ENCODE measurements at regions not wholly inside any gene's neighbourhood (a gene's known extent, or its start where the extent isn't known, plus 50 kb on each side); places are given as distances from the start of the nearest gene placed in this dataset.

DNA sequence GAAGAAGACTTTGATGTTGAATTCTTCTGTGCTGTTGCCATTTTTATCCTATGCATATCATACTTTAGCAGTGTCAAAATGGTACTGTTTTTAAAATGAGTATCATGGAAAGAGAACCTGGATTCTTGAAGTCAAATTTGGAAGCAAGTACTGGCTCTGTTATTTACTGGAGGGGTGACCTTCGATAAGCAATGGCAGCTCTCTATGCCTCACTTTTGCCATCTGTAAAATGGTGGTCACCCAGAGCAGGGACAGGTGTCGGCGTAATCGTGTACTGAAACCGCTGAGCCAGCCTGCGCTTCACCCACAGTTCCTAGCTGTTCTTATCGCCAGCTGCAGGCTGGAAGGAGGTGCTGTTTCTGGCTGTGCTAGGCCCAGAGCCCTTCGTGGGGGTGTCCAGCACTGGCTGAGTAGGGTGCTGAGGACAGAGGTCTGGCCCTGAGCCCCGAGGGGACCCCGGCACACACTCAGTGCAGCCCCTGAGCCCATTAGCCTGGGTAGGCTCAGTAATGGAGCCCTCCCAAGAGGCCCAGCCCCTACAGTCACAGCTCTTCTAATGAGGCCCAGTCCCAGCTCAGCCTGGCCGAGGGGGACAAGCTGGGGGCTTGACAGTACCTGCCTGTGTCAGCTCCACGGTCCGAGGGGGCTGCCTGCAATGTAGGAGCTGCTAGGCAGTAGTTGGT, 183.5 kb downstream of the PHETA1 start (continued):
- TF ChIP-seq JAZF1 (CRISPR knock-in tag; IDR thresholded peaks at IDR 0.05): no peak
- no peak for TF ChIP-seq MYBL2 (CRISPR knock-in tag; IDR thresholded peaks at IDR 0.05)
- no peak for TF ChIP-seq ZNF263 (CRISPR knock-in tag; IDR thresholded peaks at IDR 0.05; ENCODE audit: low read depth)
- no peak for TF ChIP-seq ETV6 (CRISPR knock-in tag; IDR thresholded peaks at IDR 0.05)
- TF ChIP-seq ZNF121 (CRISPR knock-in tag; IDR thresholded peaks at IDR 0.05): no peak
- TF ChIP-seq, protein P1, sequence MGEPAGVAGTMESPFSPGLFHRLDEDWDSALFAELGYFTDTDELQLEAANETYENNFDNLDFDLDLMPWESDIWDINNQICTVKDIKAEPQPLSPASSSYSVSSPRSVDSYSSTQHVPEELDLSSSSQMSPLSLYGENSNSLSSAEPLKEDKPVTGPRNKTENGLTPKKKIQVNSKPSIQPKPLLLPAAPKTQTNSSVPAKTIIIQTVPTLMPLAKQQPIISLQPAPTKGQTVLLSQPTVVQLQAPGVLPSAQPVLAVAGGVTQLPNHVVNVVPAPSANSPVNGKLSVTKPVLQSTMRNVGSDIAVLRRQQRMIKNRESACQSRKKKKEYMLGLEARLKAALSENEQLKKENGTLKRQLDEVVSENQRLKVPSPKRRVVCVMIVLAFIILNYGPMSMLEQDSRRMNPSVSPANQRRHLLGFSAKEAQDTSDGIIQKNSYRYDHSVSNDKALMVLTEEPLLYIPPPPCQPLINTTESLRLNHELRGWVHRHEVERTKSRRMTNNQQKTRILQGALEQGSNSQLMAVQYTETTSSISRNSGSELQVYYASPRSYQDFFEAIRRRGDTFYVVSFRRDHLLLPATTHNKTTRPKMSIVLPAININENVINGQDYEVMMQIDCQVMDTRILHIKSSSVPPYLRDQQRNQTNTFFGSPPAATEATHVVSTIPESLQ (CRISPR knock-in tag; IDR thresholded peaks at IDR 0.05): no peak
- TF ChIP-seq HMGA2 (CRISPR knock-in tag; IDR thresholded peaks at IDR 0.05): no peak
- no peak for TF ChIP-seq AR (CRISPR knock-in tag; IDR thresholded peaks at IDR 0.05)
- no peak for TF ChIP-seq CREB1 (CRISPR knock-in tag; IDR thresholded peaks at IDR 0.05)

- TF ChIP-seq, protein P2, sequence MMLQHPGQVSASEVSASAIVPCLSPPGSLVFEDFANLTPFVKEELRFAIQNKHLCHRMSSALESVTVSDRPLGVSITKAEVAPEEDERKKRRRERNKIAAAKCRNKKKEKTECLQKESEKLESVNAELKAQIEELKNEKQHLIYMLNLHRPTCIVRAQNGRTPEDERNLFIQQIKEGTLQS (CRISPR knock-in tag; conservative IDR thresholded peaks at IDR 0.05): no peak
- no peak for TF ChIP-seq PRRX2 (CRISPR knock-in tag; IDR thresholded peaks at IDR 0.05)
- TF ChIP-seq TP53 (CRISPR knock-in tag; IDR thresholded peaks at IDR 0.05): no peak
- TF ChIP-seq, protein P3, sequence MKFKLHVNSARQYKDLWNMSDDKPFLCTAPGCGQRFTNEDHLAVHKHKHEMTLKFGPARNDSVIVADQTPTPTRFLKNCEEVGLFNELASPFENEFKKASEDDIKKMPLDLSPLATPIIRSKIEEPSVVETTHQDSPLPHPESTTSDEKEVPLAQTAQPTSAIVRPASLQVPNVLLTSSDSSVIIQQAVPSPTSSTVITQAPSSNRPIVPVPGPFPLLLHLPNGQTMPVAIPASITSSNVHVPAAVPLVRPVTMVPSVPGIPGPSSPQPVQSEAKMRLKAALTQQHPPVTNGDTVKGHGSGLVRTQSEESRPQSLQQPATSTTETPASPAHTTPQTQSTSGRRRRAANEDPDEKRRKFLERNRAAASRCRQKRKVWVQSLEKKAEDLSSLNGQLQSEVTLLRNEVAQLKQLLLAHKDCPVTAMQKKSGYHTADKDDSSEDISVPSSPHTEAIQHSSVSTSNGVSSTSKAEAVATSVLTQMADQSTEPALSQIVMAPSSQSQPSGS (CRISPR knock-in tag; IDR thresholded peaks at IDR 0.05; ENCODE audit: borderline replicate concordance, low read depth): no peak
- TF ChIP-seq TEAD4 (CRISPR knock-in tag; IDR thresholded peaks at IDR 0.05): no peak
- no peak for TF ChIP-seq ELF4 (CRISPR knock-in tag; IDR thresholded peaks at IDR 0.05; ENCODE audit: low read depth)
- TF ChIP-seq JUN (CRISPR knock-in tag; IDR thresholded peaks at IDR 0.05): no peak
- POLR2A ChIA-PET: no interaction called here
- Mint-ChIP-seq H3K4me1 (peaks cover 11% of the 10 kb centered on the region), H3K9me3 (peaks cover 4% of the 10 kb centered on the region; the same call in 1 of the 2 replicates), H3K27me3 (ENCODE audit: low read depth) (no peaks in the 10 kb centered on the region), H3K4me3 (no peak overlapping the region), H3K36me3 (no peaks in the 10 kb centered on the region), H3K27ac (no peak overlapping the region)
- DNase-seq (ENCODE audit: low spot score): no peak
- no peak for ATAC-seq
- CTCF ChIA-PET: no interaction called here
These were observed 184.7 kb downstream of the PHETA1 start for GRCh38 chr12:111184161-111184560.

- Mint-ChIP-seq H3K36me3 (no peaks in the 10 kb centered on the region), H3K9me3 (peaks cover 4% of the 10 kb centered on the region; the same call in 1 of the 2 replicates), H3K4me3 (no peak overlapping the region), H3K4me1 (peaks cover 11% of the 10 kb centered on the region), H3K27ac (no peak overlapping the region), H3K27me3 (ENCODE audit: low read depth) (no peaks in the 10 kb centered on the region)
- DNase-seq (ENCODE audit: low spot score): no peak
- no peak for ATAC-seq
- ChIA-PET POLR2A (no interaction called here), CTCF (no interaction called here)
- TF ChIP-seq NR1H2 (CRISPR knock-in tag; IDR thresholded peaks at IDR 0.05) (no peak), RELA (CRISPR knock-in tag; IDR thresholded peaks at IDR 0.05; ENCODE audit: borderline replicate concordance) (no peak), PRRX2 (CRISPR knock-in tag; IDR thresholded peaks at IDR 0.05) (no peak), SP1 (CRISPR knock-in tag; conservative IDR thresholded peaks at IDR 0.05) (no peak)
- TF ChIP-seq, protein P4, sequence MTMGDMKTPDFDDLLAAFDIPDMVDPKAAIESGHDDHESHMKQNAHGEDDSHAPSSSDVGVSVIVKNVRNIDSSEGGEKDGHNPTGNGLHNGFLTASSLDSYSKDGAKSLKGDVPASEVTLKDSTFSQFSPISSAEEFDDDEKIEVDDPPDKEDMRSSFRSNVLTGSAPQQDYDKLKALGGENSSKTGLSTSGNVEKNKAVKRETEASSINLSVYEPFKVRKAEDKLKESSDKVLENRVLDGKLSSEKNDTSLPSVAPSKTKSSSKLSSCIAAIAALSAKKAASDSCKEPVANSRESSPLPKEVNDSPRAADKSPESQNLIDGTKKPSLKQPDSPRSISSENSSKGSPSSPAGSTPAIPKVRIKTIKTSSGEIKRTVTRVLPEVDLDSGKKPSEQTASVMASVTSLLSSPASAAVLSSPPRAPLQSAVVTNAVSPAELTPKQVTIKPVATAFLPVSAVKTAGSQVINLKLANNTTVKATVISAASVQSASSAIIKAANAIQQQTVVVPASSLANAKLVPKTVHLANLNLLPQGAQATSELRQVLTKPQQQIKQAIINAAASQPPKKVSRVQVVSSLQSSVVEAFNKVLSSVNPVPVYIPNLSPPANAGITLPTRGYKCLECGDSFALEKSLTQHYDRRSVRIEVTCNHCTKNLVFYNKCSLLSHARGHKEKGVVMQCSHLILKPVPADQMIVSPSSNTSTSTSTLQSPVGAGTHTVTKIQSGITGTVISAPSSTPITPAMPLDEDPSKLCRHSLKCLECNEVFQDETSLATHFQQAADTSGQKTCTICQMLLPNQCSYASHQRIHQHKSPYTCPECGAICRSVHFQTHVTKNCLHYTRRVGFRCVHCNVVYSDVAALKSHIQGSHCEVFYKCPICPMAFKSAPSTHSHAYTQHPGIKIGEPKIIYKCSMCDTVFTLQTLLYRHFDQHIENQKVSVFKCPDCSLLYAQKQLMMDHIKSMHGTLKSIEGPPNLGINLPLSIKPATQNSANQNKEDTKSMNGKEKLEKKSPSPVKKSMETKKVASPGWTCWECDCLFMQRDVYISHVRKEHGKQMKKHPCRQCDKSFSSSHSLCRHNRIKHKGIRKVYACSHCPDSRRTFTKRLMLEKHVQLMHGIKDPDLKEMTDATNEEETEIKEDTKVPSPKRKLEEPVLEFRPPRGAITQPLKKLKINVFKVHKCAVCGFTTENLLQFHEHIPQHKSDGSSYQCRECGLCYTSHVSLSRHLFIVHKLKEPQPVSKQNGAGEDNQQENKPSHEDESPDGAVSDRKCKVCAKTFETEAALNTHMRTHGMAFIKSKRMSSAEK (CRISPR knock-in tag; IDR thresholded peaks at IDR 0.05; ENCODE audit: borderline replicate concordance): no peak
- TF ChIP-seq, protein P5, sequence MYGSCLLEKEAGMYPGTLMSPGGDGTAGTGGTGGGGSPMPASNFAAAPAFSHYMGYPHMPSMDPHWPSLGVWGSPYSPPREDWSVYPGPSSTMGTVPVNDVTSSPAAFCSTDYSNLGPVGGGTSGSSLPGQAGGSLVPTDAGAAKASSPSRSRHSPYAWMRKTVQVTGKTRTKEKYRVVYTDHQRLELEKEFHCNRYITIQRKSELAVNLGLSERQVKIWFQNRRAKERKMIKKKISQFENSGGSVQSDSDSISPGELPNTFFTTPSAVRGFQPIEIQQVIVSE (CRISPR knock-in tag; IDR thresholded peaks at IDR 0.05; ENCODE audit: borderline replicate concordance): no peak
These were observed 185.8 kb downstream of the PHETA1 start for GRCh38 chr12:111183094-111183493.
